Osteoblast (primary cell): ENCODE measurements at regions not wholly inside any gene's neighbourhood (a gene's known extent, or its start where the extent isn't known, plus 50 kb on each side); places are given as distances from the start of the nearest gene placed in this dataset.

Source experiments
- DNase-seq: peaks from one replicate; pipeline ENCODE4 v3.0.0; 2011; ENCODE audit warnings: low spot score, mixed read lengths; ENCODE audit not compliant: insufficient read length; ENCODE audit errors: missing footprints
- H2AFZ ChIP-seq: 2 replicates; pipeline ENCODE4 v1.6.0; 2011; ENCODE audit warnings: mild to moderate bottlenecking, low read length
- H3K27ac ChIP-seq: 2 replicates; pipeline ENCODE4 v1.5.1; 2011; ENCODE audit warnings: mild to moderate bottlenecking, low read depth, low read length, moderate library complexity
- H3K27me3 ChIP-seq: 2 replicates; pipeline ENCODE4 v1.6.0; 2012; ENCODE audit warnings: mild to moderate bottlenecking, control low read depth, inconsistent platforms, low read length, moderate library complexity; ENCODE audit not compliant: insufficient read depth
- H3K36me3 ChIP-seq: 2 replicates; pipeline ENCODE4 v1.5.1; 2011; ENCODE audit warnings: mild to moderate bottlenecking, low read length, control low read depth, moderate library complexity; ENCODE audit not compliant: insufficient read depth
- H3K4me1 ChIP-seq: 2 replicates; pipeline ENCODE4 v1.5.1; 2011; ENCODE audit warnings: mild to moderate bottlenecking, low read length, control low read depth, moderate library complexity; ENCODE audit not compliant: insufficient read depth
- H3K4me2 ChIP-seq: 2 replicates; pipeline ENCODE4 v1.6.0; 2011; ENCODE audit warnings: mild to moderate bottlenecking, low read length; ENCODE audit not compliant: insufficient read depth
- H3K4me3 ChIP-seq: fragments of 200-600 bp; sonication (generic); 3 replicates; pipeline ENCODE4 v1.5.1; 2012; ENCODE audit warnings: mild to moderate bottlenecking, low read length, inconsistent platforms; ENCODE audit not compliant: insufficient read depth
- H3K79me2 ChIP-seq: 2 replicates; pipeline ENCODE4 v1.6.0; 2012; ENCODE audit warnings: mild to moderate bottlenecking, low read length, control low read depth, inconsistent platforms; ENCODE audit not compliant: insufficient read depth
- H3K9me3 ChIP-seq: 2 replicates; pipeline ENCODE4 v1.5.1; 2011; ENCODE audit warnings: low read depth, low read length, control low read depth
- H4K20me1 ChIP-seq: 2 replicates; pipeline ENCODE4 v1.6.0; 2012; ENCODE audit warnings: mild to moderate bottlenecking, low read length, control low read depth; ENCODE audit not compliant: insufficient read depth
- TF ChIP-seq, protein P1 (sequence below): IDR thresholded peaks from 2 replicates; pipeline ENCODE4 v1.5.1; 2011; ENCODE audit warnings: mild to moderate bottlenecking, low read depth, low read length, moderate library complexity; ENCODE audit errors: extremely low read depth

GRCh38 chr2:66813525-66813924 is 378.6 kb downstream of the MEIS1 start:
- Histone ChIP-seq H3K27ac (no peak overlapping the region), H3K9me3 (no peaks in the 10 kb centered on the region), H2AFZ (peak overlapping the region; percentile 12), H3K4me1 (no peaks in the 10 kb centered on the region), H3K36me3 (no peaks in the 10 kb centered on the region), H3K79me2 (no peaks in the 10 kb centered on the region), H4K20me1 (no peaks in the 10 kb centered on the region), H3K4me2 (no peak overlapping the region), H3K27me3 (no peaks in the 10 kb centered on the region), H3K4me3 (no peak overlapping the region)
- DNase-seq = no peak
- TF ChIP-seq, protein P1, sequence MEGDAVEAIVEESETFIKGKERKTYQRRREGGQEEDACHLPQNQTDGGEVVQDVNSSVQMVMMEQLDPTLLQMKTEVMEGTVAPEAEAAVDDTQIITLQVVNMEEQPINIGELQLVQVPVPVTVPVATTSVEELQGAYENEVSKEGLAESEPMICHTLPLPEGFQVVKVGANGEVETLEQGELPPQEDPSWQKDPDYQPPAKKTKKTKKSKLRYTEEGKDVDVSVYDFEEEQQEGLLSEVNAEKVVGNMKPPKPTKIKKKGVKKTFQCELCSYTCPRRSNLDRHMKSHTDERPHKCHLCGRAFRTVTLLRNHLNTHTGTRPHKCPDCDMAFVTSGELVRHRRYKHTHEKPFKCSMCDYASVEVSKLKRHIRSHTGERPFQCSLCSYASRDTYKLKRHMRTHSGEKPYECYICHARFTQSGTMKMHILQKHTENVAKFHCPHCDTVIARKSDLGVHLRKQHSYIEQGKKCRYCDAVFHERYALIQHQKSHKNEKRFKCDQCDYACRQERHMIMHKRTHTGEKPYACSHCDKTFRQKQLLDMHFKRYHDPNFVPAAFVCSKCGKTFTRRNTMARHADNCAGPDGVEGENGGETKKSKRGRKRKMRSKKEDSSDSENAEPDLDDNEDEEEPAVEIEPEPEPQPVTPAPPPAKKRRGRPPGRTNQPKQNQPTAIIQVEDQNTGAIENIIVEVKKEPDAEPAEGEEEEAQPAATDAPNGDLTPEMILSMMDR = no peak

DNA sequence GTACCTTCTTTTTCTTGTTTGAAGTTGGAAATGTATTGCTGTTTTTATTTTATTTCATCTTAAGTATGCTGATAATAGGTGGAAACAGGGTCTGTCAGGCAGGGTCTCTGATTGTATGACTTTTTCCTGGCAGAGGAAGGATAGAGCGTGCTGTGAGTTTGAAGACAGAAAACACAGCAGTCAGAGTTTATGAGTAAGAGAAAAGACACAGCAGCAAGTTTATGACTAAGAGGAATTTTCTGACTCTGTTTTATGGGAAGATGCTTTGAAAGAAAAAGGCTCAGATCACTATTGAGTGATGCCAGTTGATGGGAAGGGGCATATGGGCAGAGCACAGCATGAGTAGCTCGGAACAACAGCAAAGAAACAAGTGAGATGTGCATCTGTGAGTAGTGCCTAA is 379.1 kb downstream of the MEIS1 start:
- no peaks in the 10 kb centered on the region for H3K27me3 ChIP-seq
- H3K9me3 ChIP-seq = no peaks in the 10 kb centered on the region
- no peaks in the 10 kb centered on the region for H3K4me1 ChIP-seq
- no peak overlapping the region for H3K4me2 ChIP-seq
- no peak overlapping the region for H3K4me3 ChIP-seq
- no peaks in the 10 kb centered on the region for H3K36me3 ChIP-seq
- H3K27ac ChIP-seq = no peak overlapping the region
- H4K20me1 ChIP-seq = no peaks in the 10 kb centered on the region
- H3K79me2 ChIP-seq = no peaks in the 10 kb centered on the region
- TF ChIP-seq, protein P1 = no peak
- peak overlapping the region; percentile 12 for H2AFZ ChIP-seq
- DNase-seq = no peak

- TF ChIP-seq, protein P1 = no peak
- no peaks in the 10 kb centered on the region for H3K36me3 ChIP-seq
- DNase-seq = no peak
Measured at GRCh38 chr2:66814916-66815315, 380.0 kb downstream of the MEIS1 start.

GRCh38 chr2:66815886-66816285 is 381.0 kb downstream of the MEIS1 start:
- Histone ChIP-seq H3K9me3 (no peaks in the 10 kb centered on the region), H3K4me1 (no peaks in the 10 kb centered on the region), H4K20me1 (no peaks in the 10 kb centered on the region), H3K4me3 (no peak overlapping the region), H3K27me3 (no peaks in the 10 kb centered on the region), H2AFZ (no peak overlapping the region), H3K36me3 (no peaks in the 10 kb centered on the region), H3K27ac (no peak overlapping the region), H3K79me2 (no peaks in the 10 kb centered on the region), H3K4me2 (no peak overlapping the region)
- DNase-seq = no peak
- TF ChIP-seq, protein P1 = no peak

More at GRCh38 chr2:66814916-66815315, 380.0 kb downstream of the MEIS1 start:
- no peak overlapping the region for H2AFZ ChIP-seq
- H3K4me3 ChIP-seq = no peak overlapping the region
- no peak overlapping the region for H3K4me2 ChIP-seq
- no peaks in the 10 kb centered on the region for H4K20me1 ChIP-seq
- H3K79me2 ChIP-seq = no peaks in the 10 kb centered on the region
- H3K4me1 ChIP-seq = no peaks in the 10 kb centered on the region
- H3K27me3 ChIP-seq = no peaks in the 10 kb centered on the region
- no peak overlapping the region for H3K27ac ChIP-seq
- no peaks in the 10 kb centered on the region for H3K9me3 ChIP-seq
